GM21576 (cell line): ENCODE measurements at regions not wholly inside any gene's neighbourhood (a gene's known extent, or its start where the extent isn't known, plus 50 kb on each side); places are given as distances from the start of the nearest gene placed in this dataset.
"Not testable (repeated sequence)": the region's sequence is repeated elsewhere in the genome, so short reads cannot be mapped to it uniquely, and the experiment has no call there.

ENCODE experiments used
- ATAC-seq: cut with Tn5 transposase; IDR thresholded peaks from one replicate; pipeline ENCODE4 v1.9.1; 2021; ENCODE audit warnings: mild to moderate bottlenecking, moderate library complexity; ENCODE audit not compliant: unreplicated experiment

- ATAC-seq = no peak
These were observed 245.5 kb upstream of the TCERG1L start for GRCh38 chr10:131556897-131557495.

DNA sequence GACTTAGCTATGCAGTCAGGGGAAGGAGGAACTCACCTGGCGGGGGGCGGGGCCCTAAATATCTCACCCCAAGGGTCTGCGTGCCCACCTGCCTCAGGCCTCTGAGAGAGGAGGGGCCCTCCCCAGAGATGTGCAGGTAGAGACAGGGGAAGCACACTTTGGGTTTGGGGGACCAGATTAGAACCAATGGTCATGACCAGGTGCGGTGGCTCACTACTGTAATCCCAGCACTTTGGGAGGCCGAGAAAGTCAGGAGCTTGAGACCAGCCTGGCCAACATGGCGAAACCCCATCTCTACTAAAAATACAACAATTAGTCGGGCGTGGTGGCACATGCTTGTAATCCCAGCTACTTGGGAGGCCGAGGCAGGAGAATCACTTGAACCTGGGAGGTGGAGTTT lies 246.4 kb upstream of the TCERG1L start:
- ATAC-seq = not testable (repeated sequence)

GRCh38 chr10:131559450-131559911 lies 248.0 kb upstream of the TCERG1L start:
- ATAC-seq = no peak

DNA sequence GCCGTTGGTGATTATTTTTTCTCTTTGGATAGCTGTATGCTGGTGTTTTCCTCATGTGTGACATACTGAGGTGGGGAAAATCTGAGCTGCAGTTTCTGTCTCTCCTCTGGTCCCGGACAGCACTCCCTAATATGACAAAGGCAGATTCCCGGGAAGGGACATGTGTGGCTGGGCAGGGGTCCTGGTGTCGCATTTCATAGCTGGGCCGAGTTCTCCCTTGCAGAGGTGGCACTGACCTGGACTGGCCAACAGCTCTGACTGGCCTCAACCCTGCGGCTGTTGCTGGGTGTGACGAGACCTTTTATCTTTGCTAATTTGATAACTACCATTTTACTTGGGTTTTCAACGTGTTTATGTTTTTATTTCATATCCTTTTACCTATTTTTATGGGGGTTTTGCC lies 248.6 kb upstream of the TCERG1L start:
- no peak for ATAC-seq

DNA sequence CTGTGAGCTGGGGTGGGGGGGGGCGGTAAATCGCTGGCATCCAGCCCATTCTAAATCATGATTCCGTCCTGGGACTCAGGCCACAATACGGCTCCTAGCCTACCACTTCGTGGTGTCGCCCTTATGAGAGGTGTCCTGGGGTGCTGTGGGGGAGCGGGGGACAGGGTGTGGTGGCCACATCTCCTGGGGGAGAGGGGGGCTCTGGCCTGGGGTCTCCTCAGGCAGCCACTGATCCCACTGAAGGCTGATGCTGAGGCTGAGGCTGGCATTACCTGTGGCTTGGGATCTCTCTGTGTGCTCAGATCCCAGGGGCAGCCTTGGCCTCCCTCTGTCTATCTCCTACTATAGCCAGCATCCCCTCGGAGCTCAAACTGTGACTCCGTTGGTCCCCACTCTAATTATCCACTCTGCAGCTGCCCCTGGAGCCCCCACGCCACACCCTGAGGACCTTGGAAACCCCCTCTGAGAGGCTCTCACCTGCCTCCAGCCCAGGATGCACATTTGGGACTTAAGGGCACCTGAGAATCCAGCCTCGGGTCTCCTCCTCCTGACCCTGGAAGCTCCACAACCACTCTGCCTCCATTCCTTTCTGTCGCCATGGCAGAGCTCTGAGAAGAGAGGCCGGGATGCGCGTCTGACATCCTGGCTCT lies 249.3 kb upstream of the TCERG1L start:
- no peak for ATAC-seq

DNA sequence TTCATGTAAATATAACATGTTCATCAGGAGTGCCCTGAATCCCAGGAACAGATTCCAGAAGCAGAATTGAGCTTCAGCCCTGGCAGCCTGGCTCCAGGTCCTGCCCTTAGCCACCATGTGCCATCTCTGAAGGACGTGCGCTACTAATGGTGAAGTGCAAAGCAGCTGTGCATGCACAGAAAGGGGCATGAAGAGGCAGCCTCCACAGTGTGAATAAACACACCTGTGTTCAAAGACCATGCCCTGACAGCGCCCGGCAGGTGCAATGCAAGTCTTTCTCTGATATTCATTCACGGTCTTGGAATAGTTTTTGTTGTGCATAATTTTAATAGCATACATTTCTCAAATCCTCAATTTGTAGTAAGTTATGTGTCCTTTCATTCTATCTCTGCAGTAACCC lies 250.4 kb upstream of the TCERG1L start:
- ATAC-seq = no peak

- no peak for ATAC-seq
These were observed 251.9 kb upstream of the TCERG1L start for GRCh38 chr10:131563411-131563810.

GRCh38 chr10:131567279-131568162 lies 256.0 kb upstream of the TCERG1L start:
- no peak for ATAC-seq

- no peak for ATAC-seq
These were observed 257.3 kb upstream of the TCERG1L start for GRCh38 chr10:131568866-131569265.

DNA sequence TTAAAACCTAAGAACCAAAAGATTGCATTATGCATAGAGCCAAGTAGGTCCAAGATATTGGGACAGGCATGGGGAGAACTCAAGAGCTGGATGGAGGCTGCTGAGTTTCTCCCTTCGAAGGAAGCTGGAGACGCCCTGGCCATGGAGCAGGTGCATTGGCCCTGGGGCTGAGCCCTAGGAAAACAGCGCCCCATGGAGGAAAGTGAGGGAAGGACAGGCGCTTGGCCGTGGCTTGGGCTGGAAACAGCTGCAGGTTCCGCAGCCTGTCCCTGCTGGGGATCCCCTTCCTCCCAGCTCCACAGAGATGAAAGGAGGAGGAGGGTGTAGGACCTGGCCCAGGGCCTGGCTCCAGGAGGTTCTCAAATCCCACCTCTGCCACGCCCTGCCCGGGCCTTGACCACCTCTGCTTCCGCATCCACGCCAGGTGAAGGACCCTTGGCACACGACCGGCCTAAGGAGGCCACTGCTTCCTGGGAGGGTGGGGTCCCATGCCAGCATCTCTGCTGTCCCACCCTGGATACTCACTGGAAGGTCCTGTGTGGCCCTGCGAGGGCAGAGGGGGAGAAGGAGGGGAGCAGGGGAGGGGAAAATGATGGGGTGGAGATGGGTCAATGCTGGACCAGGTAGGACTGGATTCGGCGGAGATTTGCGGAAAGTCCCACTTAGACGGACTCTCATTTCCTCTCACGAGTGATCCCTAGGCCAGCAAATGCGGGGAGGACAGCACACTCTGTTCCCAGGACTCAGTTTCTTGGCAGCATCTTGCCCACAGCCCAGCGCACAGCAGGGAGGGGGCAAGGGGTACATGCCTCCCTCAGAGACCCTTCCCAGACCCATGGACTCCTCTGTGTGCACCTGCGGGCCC lies 258.6 kb upstream of the TCERG1L start:
- no peak for ATAC-seq

GRCh38 chr10:131570716-131571307 lies 259.3 kb upstream of the TCERG1L start:
- no peak for ATAC-seq

DNA sequence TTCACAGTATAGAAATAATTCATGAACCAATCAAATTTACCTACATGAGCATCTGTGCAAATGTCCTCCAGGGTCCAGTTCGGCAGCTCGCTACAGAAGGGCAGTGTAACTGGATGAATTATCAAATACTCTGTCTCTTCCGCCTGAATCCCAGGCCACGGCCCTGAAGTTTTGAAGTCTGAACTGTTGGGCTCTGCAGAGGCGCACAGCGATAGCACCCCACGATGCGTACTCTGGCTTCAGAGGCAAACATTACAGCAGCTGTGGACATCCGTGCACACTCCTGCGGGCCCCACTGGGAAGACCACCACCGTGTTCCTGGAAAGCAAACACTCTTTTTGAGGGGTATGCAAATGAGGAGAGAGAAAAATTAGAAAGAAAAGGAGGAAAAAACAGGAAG lies 259.8 kb upstream of the TCERG1L start:
- no peak for ATAC-seq

GRCh38 chr10:131571865-131572264 lies 260.3 kb upstream of the TCERG1L start:
- ATAC-seq = no peak

DNA sequence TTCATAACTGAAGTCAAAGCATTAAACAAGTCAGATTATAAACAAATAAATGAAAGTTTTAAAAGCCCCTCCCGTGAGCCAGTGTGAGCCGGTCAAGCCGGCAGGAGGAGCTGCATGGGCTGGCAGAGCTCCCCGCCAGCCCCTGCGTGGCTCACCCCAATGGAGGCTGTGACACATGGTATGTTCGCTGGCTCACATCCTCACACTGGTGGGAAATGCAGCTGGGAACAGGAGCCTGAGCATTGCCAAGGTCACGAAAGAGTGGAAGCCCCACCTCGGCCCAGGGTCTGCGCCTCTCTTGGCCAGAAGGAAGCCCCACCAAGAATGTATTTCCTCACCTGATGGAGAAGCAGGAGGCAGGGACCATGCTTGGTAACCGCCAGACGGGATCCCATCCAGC lies 261.7 kb upstream of the TCERG1L start:
- ATAC-seq = no peak

- ATAC-seq = no peak
These were observed 262.2 kb upstream of the TCERG1L start for GRCh38 chr10:131573707-131574106.

DNA sequence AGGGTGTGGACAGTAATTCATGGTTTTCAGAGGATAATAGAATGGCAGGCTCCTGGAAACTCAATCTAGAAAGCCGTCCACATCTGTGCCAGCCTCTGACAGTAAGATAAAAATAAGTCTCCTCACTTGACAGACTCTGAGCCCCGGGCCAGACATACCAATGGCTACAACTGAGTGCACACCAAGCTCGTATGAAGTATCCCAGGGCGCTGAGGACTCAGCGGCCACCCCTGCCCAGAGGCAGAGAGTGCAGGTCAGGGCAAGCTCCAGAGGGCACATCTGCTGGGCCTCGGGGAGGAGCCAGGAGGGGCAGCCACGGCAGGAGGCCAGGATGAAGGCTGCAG lies 262.8 kb upstream of the TCERG1L start:
- no peak for ATAC-seq

GRCh38 chr10:131574707-131575430 lies 263.3 kb upstream of the TCERG1L start:
- no peak for ATAC-seq

- ATAC-seq = no peak
These were observed 264.4 kb upstream of the TCERG1L start for GRCh38 chr10:131575877-131576276.

DNA sequence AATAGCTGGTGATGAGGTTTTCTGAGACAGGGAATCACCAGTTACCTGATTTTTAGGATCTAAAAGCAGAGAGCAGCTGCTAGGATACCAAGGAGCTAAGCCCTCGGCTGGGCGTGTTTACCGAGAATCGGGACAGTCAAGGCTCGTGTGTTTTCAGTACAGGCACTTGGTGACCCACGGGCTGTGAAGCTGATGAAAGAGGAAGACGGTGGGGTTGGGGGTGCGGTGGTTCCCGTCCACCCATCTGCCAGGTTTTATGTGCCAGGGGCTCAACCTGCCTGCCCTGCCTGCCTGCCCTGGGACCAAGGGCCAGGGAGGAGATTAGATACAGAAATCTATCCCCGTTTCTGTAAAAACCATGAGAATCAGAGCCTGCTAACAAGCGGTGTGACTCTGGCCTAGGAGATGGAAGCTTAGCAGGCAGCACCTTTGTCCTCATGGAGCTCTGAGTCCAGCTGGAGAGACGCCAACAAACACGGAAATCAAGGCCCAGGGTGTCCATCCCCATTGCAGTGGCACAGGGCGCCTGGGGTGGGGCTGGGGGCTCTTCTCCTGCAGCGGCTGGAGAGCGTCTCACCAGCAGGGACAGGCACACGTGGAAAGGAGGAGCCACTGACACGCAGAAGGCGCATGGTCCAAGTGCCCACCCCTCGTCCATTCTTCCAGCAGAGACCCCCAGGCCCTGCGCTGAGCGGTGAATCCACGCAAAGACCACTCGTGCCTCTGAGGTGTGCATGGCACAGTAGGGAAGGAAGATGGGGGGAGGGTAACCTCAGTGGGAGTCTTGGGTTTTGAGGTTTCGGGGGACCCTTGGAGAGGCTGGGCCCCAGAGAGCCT lies 265.0 kb upstream of the TCERG1L start:
- ATAC-seq = no peak
